T-cell (primary cell): ENCODE measurements at regions not wholly inside any gene's neighbourhood (a gene's known extent, or its start where the extent isn't known, plus 50 kb on each side); places are given as distances from the start of the nearest gene placed in this dataset.

Source experiments
- ATAC-seq, 4 experiments: fragments of 200-7000 bp in 3 of 4; fragments of 150-1000 bp in 1 of 4; cut with Tn5 transposase; replicated peaks in 1 of 4; 1 replicate in 3 of 4; 2 replicates in 1 of 4; pipeline ENCODE4 v1.10.0; 2021; ENCODE audit warnings: moderate library complexity in 3 of 4, mild to moderate bottlenecking in 2 of 4, moderate number of reproducible peaks in 1 of 4
- CTCF ChIA-PET, 2 donors: fragments of 300-600 bp; sonication (Branson Sonifier 250); formaldehyde crosslinking; loops; one replicate each; lab custom pipeline; 2022; ENCODE audit warnings: antibody characterized with exemption in 2 of 2; lab: Charles Lee
- POLR2A ChIA-PET, 2 donors: fragments of 300-600 bp; sonication (Branson Sonifier 250); formaldehyde crosslinking; loops; one replicate each; lab custom pipeline; 2022; ENCODE audit warnings: antibody characterized with exemption in 2 of 2; lab: Charles Lee
- DNase-seq, 35 experiments: peaks; one replicate each; pipeline versions ENCODE4 v3.0.0 to v3.0.0-alpha.2; 2013 to 2023
- H3K27ac ChIP-seq: one replicate; pipeline ENCODE4 v1.5.1; 2013; ENCODE audit warnings: low read length
- H3K27me3 ChIP-seq, 2 experiments: replicated peaks in 1 of 2; 1 replicate in 1 of 2; 2 replicates in 1 of 2; pipeline versions ENCODE4 v1.6.1 to v1.7.0; 2013; ENCODE audit warnings: low read length in 1 of 2, mixed read lengths in 1 of 2; ENCODE audit not compliant: control insufficient read depth in 2 of 2, insufficient read depth in 2 of 2; ENCODE audit errors: extremely low read depth in 1 of 2
- H3K36me3 ChIP-seq, 2 donors: 1 replicate in 1 of 2; 2 replicates in 1 of 2; pipeline versions ENCODE4 v1.6.1 to v1.7.0; 2013; ENCODE audit warnings: low read length in 1 of 2; ENCODE audit not compliant: control insufficient read depth in 2 of 2, insufficient read depth in 1 of 2; ENCODE audit errors: extremely low read depth in 1 of 2
- H3K4me1 ChIP-seq, 2 experiments: 1 replicate in 1 of 2; 2 replicates in 1 of 2; pipeline versions ENCODE4 v1.6.1 to v1.7.0; 2013; ENCODE audit warnings: low read length in 2 of 2, mixed read lengths in 1 of 2; ENCODE audit not compliant: insufficient read depth in 2 of 2, control insufficient read depth in 1 of 2; ENCODE audit errors: extremely low read depth in 1 of 2
- H3K4me3 ChIP-seq, 2 donors: 1 replicate in 1 of 2; 2 replicates in 1 of 2; pipeline versions ENCODE4 v1.5.1 to v1.7.0; 2013; ENCODE audit warnings: mild to moderate bottlenecking in 2 of 2, low read length in 1 of 2, moderate library complexity in 1 of 2; ENCODE audit not compliant: control insufficient read depth in 1 of 2; ENCODE audit errors: extremely low read depth in 1 of 2
- H3K9me3 ChIP-seq: 2 replicates; pipeline ENCODE4 v1.7.0; 2013
- H3K27ac Mint-ChIP-seq, 2 donors: one replicate each; pipeline ENCODE4 v1.8.0; 2020 to 2021; ENCODE audit warnings: mild to moderate bottlenecking in 2 of 2, mixed read lengths in 2 of 2
- H3K27me3 Mint-ChIP-seq, 2 donors: one replicate each; pipeline ENCODE4 v1.8.0; 2021 to 2022; ENCODE audit warnings: mixed read lengths in 2 of 2
- H3K36me3 Mint-ChIP-seq: one replicate; pipeline ENCODE4 v1.8.0; 2021; ENCODE audit warnings: mixed read lengths
- H3K4me1 Mint-ChIP-seq, 3 donors: one replicate each; pipeline ENCODE4 v1.8.0; 2020 to 2022; ENCODE audit warnings: mixed read lengths in 3 of 3, mild to moderate bottlenecking in 1 of 3
- H3K4me3 Mint-ChIP-seq, 3 donors: one replicate each; pipeline ENCODE4 v1.8.0; 2020 to 2022; ENCODE audit warnings: mild to moderate bottlenecking in 3 of 3, mixed read lengths in 3 of 3, moderate library complexity in 3 of 3
- H3K9me3 Mint-ChIP-seq, 3 donors: one replicate each; pipeline ENCODE4 v1.8.0; 2020 to 2022; ENCODE audit warnings: mixed read lengths in 3 of 3
- WGBS: methylation state at CpG from one replicate; pipeline ENCODE4 v1.1.5; 2013; ENCODE audit warnings: missing lambda C conversion rate; ENCODE audit not compliant: insufficient coverage; 5-methylcytosine and 5-hydroxymethylcytosine counted together

- peaks cover 0 to 2% of the 10 kb centered on the region in 2 experiments for H3K27me3 ChIP-seq
- H3K4me3 Mint-ChIP-seq, result no peak overlapping the region
- no peaks in the 10 kb centered on the region for H3K36me3 Mint-ChIP-seq
- ATAC-seq (no peak), DNase-seq (no peak)
- no peak overlapping the region for H3K27ac ChIP-seq
- H3K27ac Mint-ChIP-seq, result no peak overlapping the region
- no peak overlapping the region for H3K4me3 ChIP-seq
- no peaks in the 10 kb centered on the region for H3K4me1 ChIP-seq
- H3K4me1 Mint-ChIP-seq, result no peaks in the 10 kb centered on the region
- ChIA-PET POLR2A (no interaction called here), CTCF (interaction anchor here (0.7 to 2.1 kb wide), 2 partner anchors 11 to 200 kb away, joined by 3 to 6 read pairs; no protein-coding TSS in a partner anchor)
- peaks cover 12 to 18% of the 10 kb centered on the region in 2 donors for H3K27me3 Mint-ChIP-seq
- no peaks in the 10 kb centered on the region for H3K36me3 ChIP-seq
- H3K9me3 ChIP-seq, result no peaks in the 10 kb centered on the region
- no peaks in the 10 kb centered on the region for H3K9me3 Mint-ChIP-seq
These were observed 106.8 kb upstream of the MCHR2 start for GRCh38 chr6:100100776-100101175.

GRCh38 chr6:100099189-100100074 lies 105.4 kb upstream of the MCHR2 start:
- ChIA-PET CTCF (interaction anchor here (0.8 to 2.1 kb wide), 3 partner anchors 12 to 231 kb away, joined by 3 to 6 read pairs (median 3); no protein-coding TSS in a partner anchor), POLR2A (no interaction called here)
- no CpG with 5 or more reads among the region's 4 CpGs for WGBS
- no peak overlapping the region for H3K4me3 ChIP-seq
- ATAC-seq (no peak), DNase-seq (peak in 1 of 35 experiments; percentile 6)
- H3K36me3 ChIP-seq, result no peaks in the 10 kb centered on the region
- Mint-ChIP-seq H3K36me3 (no peaks in the 10 kb centered on the region), H3K27me3 (peaks cover 5 to 11% of the 10 kb centered on the region in 2 donors), H3K27ac (no peak overlapping the region), H3K4me1 (no peaks in the 10 kb centered on the region), H3K4me3 (no peak overlapping the region), H3K9me3 (no peaks in the 10 kb centered on the region)
- H3K9me3 ChIP-seq, result no peaks in the 10 kb centered on the region
- peaks cover 0 to 2% of the 10 kb centered on the region in 2 experiments for H3K27me3 ChIP-seq
- H3K4me1 ChIP-seq, result no peaks in the 10 kb centered on the region
- no peak overlapping the region for H3K27ac ChIP-seq

GRCh38 chr6:100096936-100097335 lies 102.9 kb upstream of the MCHR2 start:
- Mint-ChIP-seq H3K27me3 (peaks cover 5 to 7% of the 10 kb centered on the region in 2 donors), H3K27ac (no peak overlapping the region), H3K4me1 (no peaks in the 10 kb centered on the region), H3K9me3 (no peaks in the 10 kb centered on the region), H3K4me3 (no peak overlapping the region), H3K36me3 (no peaks in the 10 kb centered on the region)
- H3K9me3 ChIP-seq, result no peaks in the 10 kb centered on the region
- POLR2A ChIA-PET, result interaction anchor here in 1 of 2 donors (0.6 kb wide), 1 partner anchor 826 kb away, joined by 3 read pairs; no protein-coding TSS in a partner anchor
- ATAC-seq, result no peak
- CTCF ChIA-PET, result interaction anchor here (0.7 to 1.0 kb wide), 4 partner anchors 229 to 351 kb away, joined by 3 to 4 read pairs (median 3); no protein-coding TSS in a partner anchor
- H3K27ac ChIP-seq, result no peak overlapping the region
- no peak overlapping the region for H3K4me3 ChIP-seq
- peaks cover 0 to 9% of the 10 kb centered on the region in 2 experiments for H3K27me3 ChIP-seq
- no peak for DNase-seq
- no peaks in the 10 kb centered on the region for H3K4me1 ChIP-seq
- no peaks in the 10 kb centered on the region for H3K36me3 ChIP-seq

GRCh38 chr6:100096341-100096740 lies 102.3 kb upstream of the MCHR2 start:
- DNase-seq (no peak), ATAC-seq (no peak)
- no peaks in the 10 kb centered on the region for H3K9me3 ChIP-seq
- H3K27me3 Mint-ChIP-seq, result peaks cover 5 to 7% of the 10 kb centered on the region in 2 donors
- H3K4me1 ChIP-seq, result no peaks in the 10 kb centered on the region
- no peak overlapping the region for H3K27ac Mint-ChIP-seq
- H3K27ac ChIP-seq, result no peak overlapping the region
- H3K36me3 ChIP-seq, result no peaks in the 10 kb centered on the region
- no peaks in the 10 kb centered on the region for H3K36me3 Mint-ChIP-seq
- no peaks in the 10 kb centered on the region for H3K4me1 Mint-ChIP-seq
- no peaks in the 10 kb centered on the region for H3K9me3 Mint-ChIP-seq
- peaks cover 0 to 9% of the 10 kb centered on the region in 2 experiments for H3K27me3 ChIP-seq
- ChIA-PET CTCF (interaction anchor here (0.7 to 1.0 kb wide), 4 partner anchors 228 to 351 kb away, joined by 3 to 4 read pairs (median 3); no protein-coding TSS in a partner anchor), POLR2A (no interaction called here)
- no peak overlapping the region for H3K4me3 Mint-ChIP-seq
- no peak overlapping the region for H3K4me3 ChIP-seq
- 60% methylated on average over 1 of the region's 2 CpGs for WGBS

GRCh38 chr6:100093405-100093804 lies 99.4 kb upstream of the MCHR2 start:
- peaks cover 0 to 7% of the 10 kb centered on the region in 2 experiments for H3K27me3 ChIP-seq
- CTCF ChIA-PET, result no interaction called here
- no peak overlapping the region for H3K27ac ChIP-seq
- no peak overlapping the region for H3K4me3 ChIP-seq
- Mint-ChIP-seq H3K36me3 (no peaks in the 10 kb centered on the region), H3K4me3 (no peak overlapping the region), H3K9me3 (no peaks in the 10 kb centered on the region), H3K27me3 (peaks cover 0 to 5% of the 10 kb centered on the region in 2 donors), H3K27ac (no peak overlapping the region), H3K4me1 (no peaks in the 10 kb centered on the region)
- no peaks in the 10 kb centered on the region for H3K9me3 ChIP-seq
- DNase-seq, result no peak
- 88% methylated on average over 6 of the region's 6 CpGs for WGBS
- H3K36me3 ChIP-seq, result no peaks in the 10 kb centered on the region
- ATAC-seq, result no peak
- POLR2A ChIA-PET, result no interaction called here
- no peaks in the 10 kb centered on the region for H3K4me1 ChIP-seq

- DNase-seq, result no peak
- POLR2A ChIA-PET, result no interaction called here
- H3K36me3 Mint-ChIP-seq, result no peaks in the 10 kb centered on the region
- no peak overlapping the region for H3K27ac Mint-ChIP-seq
- CTCF ChIA-PET, result no interaction called here
- no peaks in the 10 kb centered on the region for H3K4me1 Mint-ChIP-seq
- H3K27me3 Mint-ChIP-seq, result peaks cover 0 to 2% of the 10 kb centered on the region in 2 donors
- no peak overlapping the region for H3K4me3 Mint-ChIP-seq
- Histone ChIP-seq H3K4me3 (no peak overlapping the region), H3K27me3 (peaks cover 0 to under 1% of the 10 kb centered on the region in 2 experiments), H3K36me3 (no peaks in the 10 kb centered on the region), H3K4me1 (no peaks in the 10 kb centered on the region), H3K27ac (no peak overlapping the region), H3K9me3 (no peaks in the 10 kb centered on the region)
- WGBS, result no CpG with 5 or more reads among the region's 1 CpG
- no peak for ATAC-seq
- peaks cover 0 to 3% (median 0%) of the 10 kb centered on the region in 3 donors for H3K9me3 Mint-ChIP-seq
These were observed 94.0 kb upstream of the MCHR2 start for GRCh38 chr6:100088009-100088408.
